Lung (tissue), 11 donors: ENCODE measurements at regions not wholly inside any gene's neighbourhood (a gene's known extent, or its start where the extent isn't known, plus 50 kb on each side); places are given as distances from the start of the nearest gene placed in this dataset.

Experiments used
- ATAC-seq: fragments of 200-7000 bp; cut with Tn5 transposase; one replicate; pipeline ENCODE4 v1.9.1; 2020; ENCODE audit warnings: moderate number of reproducible peaks; ENCODE audit not compliant: insufficient read depth, low FRiP score
- DNase-seq, 3 donors: peaks; one replicate each; pipeline ENCODE4 v3.0.0-alpha.2; 2013 to 2017
- H3K27ac ChIP-seq, 2 donors: one replicate each; pipeline ENCODE4 v1.5.1; 2013; ENCODE audit warnings: mild to moderate bottlenecking in 2 of 2, moderate library complexity in 2 of 2, control low read depth in 1 of 2, inconsistent platforms in 1 of 2, low read depth in 1 of 2, low read length in 1 of 2
- H3K27me3 ChIP-seq, 3 donors: one replicate each; pipeline ENCODE4 v1.5.1; 2013; ENCODE audit warnings: low read length in 2 of 3; ENCODE audit not compliant: control insufficient read depth in 3 of 3, insufficient read depth in 3 of 3
- H3K36me3 ChIP-seq, 4 donors: one replicate each; pipeline ENCODE4 v1.5.1; 2013; ENCODE audit warnings: low read length in 4 of 4, mild to moderate bottlenecking in 1 of 4, moderate library complexity in 1 of 4; ENCODE audit not compliant: control insufficient read depth in 4 of 4, insufficient read depth in 4 of 4
- H3K4me1 ChIP-seq, 5 donors: one replicate each; pipeline ENCODE4 v1.5.1; 2013; ENCODE audit warnings: low read length in 5 of 5, mild to moderate bottlenecking in 2 of 5, moderate library complexity in 1 of 5; ENCODE audit not compliant: control insufficient read depth in 5 of 5, insufficient read depth in 5 of 5
- H3K4me3 ChIP-seq: one replicate; pipeline ENCODE4 v1.5.1; 2013; ENCODE audit warnings: mild to moderate bottlenecking, control low read depth, moderate library complexity
- H3K9ac ChIP-seq, 2 donors: one replicate each; pipeline ENCODE4 v1.5.1; 2013; ENCODE audit warnings: low read length in 2 of 2, control low read depth in 1 of 2; ENCODE audit not compliant: insufficient read depth in 1 of 2
- H3K9me3 ChIP-seq, 4 donors: one replicate each; pipeline ENCODE4 v1.5.1; 2013; ENCODE audit warnings: low read length in 3 of 4, mild to moderate bottlenecking in 1 of 4, moderate library complexity in 1 of 4; ENCODE audit not compliant: control insufficient read depth in 4 of 4, insufficient read depth in 3 of 4
- WGBS, 2 donors: extraction: QIAGEN DNeasy Blood & Tissue Kit; methylation state at CpG; one replicate each; pipeline ENCODE4 v1.1.7; 2013; 5-methylcytosine and 5-hydroxymethylcytosine counted together
- TF ChIP-seq, protein P1 (sequence below): IDR thresholded peaks from 2 replicates; pipeline ENCODE4 v1.5.1; 2012; ENCODE audit warnings: mild to moderate bottlenecking; ENCODE audit errors: control extremely low read depth, extremely low read depth
- donor health status: control.
- donor health status: control.
- donor health status: Bipolar disorder and iron deficiency.
- donor health status: healthy.
- donor health status: DM: yes; HTN: yes; CAD: no.

DNA sequence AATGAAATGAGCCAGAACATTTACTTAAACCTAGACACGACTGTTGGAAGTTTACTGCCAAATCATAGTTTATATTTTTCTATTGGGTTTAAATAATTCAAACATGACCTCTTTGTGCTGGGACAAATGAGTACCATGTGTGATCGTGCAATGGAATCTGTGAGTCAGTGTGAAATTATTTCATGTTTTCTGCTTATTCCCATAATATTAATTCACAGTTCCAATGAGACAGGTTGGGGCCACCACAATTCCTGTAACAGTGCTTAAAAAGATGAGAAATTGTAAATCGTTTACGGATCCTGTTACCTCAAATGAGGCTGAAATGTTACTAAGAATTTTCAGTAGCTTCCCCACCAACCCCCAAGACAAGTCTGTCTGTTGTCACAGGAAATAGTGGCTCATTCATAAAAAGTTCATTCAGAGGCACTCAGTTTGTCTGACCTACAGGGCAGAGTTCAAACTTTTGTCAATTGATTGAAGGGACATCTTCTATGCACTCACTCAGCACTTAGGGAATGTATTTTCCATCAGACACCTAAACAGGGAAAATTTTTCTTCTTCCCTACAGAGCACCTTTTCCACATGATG is 563.9 kb upstream of the ADAMTS16 start:
- Histone ChIP-seq H3K4me3 (no peak overlapping the region), H3K27me3 (no peaks in the 10 kb centered on the region), H3K9me3 (peaks cover 0 to 4% (median 1%) of the 10 kb centered on the region in 4 donors), H3K9ac (no peak overlapping the region), H3K36me3 (no peaks in the 10 kb centered on the region), H3K4me1 (no peaks in the 10 kb centered on the region), H3K27ac (no peak overlapping the region)
- TF ChIP-seq, protein P1, sequence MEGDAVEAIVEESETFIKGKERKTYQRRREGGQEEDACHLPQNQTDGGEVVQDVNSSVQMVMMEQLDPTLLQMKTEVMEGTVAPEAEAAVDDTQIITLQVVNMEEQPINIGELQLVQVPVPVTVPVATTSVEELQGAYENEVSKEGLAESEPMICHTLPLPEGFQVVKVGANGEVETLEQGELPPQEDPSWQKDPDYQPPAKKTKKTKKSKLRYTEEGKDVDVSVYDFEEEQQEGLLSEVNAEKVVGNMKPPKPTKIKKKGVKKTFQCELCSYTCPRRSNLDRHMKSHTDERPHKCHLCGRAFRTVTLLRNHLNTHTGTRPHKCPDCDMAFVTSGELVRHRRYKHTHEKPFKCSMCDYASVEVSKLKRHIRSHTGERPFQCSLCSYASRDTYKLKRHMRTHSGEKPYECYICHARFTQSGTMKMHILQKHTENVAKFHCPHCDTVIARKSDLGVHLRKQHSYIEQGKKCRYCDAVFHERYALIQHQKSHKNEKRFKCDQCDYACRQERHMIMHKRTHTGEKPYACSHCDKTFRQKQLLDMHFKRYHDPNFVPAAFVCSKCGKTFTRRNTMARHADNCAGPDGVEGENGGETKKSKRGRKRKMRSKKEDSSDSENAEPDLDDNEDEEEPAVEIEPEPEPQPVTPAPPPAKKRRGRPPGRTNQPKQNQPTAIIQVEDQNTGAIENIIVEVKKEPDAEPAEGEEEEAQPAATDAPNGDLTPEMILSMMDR, result no peak
- DNase-seq, result no peak
- ATAC-seq, result no peak
- WGBS, 2 donors, result 63 to 68% methylated on average over 4 of the region's 4 CpGs

DNA sequence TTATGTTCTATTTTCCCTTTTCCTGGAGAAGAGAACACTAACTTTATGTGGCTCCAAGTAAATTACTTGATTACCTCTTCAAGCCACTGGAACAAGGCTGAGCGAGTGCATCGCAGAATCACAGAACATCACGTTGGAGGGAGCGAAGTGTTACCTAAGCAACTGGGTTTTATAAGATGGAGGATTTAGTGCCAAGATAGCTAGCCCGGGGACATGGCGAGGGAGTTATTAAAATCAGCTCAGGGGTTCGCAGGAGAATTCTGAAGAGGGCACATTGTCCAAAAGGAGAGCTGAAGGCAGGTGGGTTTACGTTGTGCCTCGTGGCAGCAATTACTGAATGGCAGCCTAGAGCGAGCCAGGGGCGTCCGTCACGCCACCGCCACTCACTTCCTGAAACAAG is 563.2 kb upstream of the ADAMTS16 start:
- no peaks in the 10 kb centered on the region for H3K4me1 ChIP-seq
- H3K9me3 ChIP-seq, result peaks cover 0 to 5% (median 1%) of the 10 kb centered on the region in 4 donors
- H3K36me3 ChIP-seq, result no peaks in the 10 kb centered on the region
- H3K27ac ChIP-seq, result no peak overlapping the region
- TF ChIP-seq, protein P1, result no peak
- no peak overlapping the region for H3K4me3 ChIP-seq
- DNase-seq (no peak), ATAC-seq (no peak)
- 78 to 81% methylated on average over 14 of the region's 14 CpGs for WGBS, 2 donors
- H3K9ac ChIP-seq, result no peak overlapping the region
- no peaks in the 10 kb centered on the region for H3K27me3 ChIP-seq

DNA sequence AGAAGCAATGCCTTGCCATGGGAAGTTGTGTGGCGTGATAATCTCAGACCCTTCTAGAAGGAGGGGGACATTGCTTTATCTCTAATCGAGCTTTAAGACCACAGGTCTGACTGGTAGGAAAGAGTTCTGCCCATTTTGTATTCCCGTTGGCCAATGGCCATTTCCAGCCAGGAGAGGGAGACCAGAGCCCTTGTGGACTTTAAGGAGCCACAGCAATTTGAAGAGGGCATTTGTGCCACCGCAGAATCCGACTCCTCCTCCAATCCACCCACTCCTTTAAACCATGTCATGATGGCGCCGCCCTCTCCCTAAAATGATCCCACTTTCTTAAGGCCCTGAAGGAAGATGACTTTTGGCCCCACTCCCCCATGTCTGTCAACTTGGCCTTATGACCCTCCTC is 560.5 kb upstream of the ADAMTS16 start:
- peaks cover 0 to 5% (median 1%) of the 10 kb centered on the region in 4 donors for H3K9me3 ChIP-seq
- no peak overlapping the region for H3K9ac ChIP-seq
- H3K4me1 ChIP-seq, result no peaks in the 10 kb centered on the region
- ATAC-seq (no peak), DNase-seq (no peak)
- H3K36me3 ChIP-seq, result no peaks in the 10 kb centered on the region
- 87 to 91% methylated on average over 7 of the region's 7 CpGs for WGBS, 2 donors
- H3K27me3 ChIP-seq, result no peaks in the 10 kb centered on the region
- no peak overlapping the region for H3K27ac ChIP-seq
- TF ChIP-seq, protein P1, result no peak
- H3K4me3 ChIP-seq, result no peak overlapping the region

DNA sequence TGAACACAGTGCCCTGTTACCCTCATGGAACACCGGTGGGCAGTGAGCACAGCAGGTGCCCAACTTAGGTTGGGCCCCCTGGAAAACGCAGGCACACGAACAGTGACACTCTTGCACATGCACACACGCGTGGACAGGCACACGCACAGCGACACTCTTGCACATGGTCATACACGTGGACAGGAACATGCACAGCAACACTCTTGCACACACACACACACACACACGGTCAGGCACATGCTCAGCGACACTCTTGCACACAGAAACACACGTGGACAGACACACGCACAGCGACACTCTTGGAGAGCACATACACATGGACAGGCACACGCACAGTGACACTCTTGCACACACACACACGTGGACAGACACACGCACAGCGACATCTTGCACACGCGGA is 559.4 kb upstream of the ADAMTS16 start:
- Histone ChIP-seq H3K9me3 (peaks cover 0 to 5% (median 1%) of the 10 kb centered on the region in 4 donors), H3K4me1 (no peaks in the 10 kb centered on the region), H3K27me3 (no peaks in the 10 kb centered on the region), H3K9ac (no peak overlapping the region), H3K27ac (no peak overlapping the region), H3K4me3 (no peak overlapping the region), H3K36me3 (no peaks in the 10 kb centered on the region)
- WGBS, 2 donors, result 96% methylated on average over 19 of the region's 19 CpGs
- no peak for ATAC-seq
- TF ChIP-seq, protein P1, result no peak
- DNase-seq, result no peak
